Hippocampal formation (tissue), 2 donors: ENCODE measurements at regions not wholly inside any gene's neighbourhood (a gene's known extent, or its start where the extent isn't known, plus 50 kb on each side); places are given as distances from the start of the nearest gene placed in this dataset.

Experiments used
- DNase-seq, 2 donors: peaks; one replicate each; lab custom pipeline; 2025; lab: John Stamatoyannopoulos, UW

DNA sequence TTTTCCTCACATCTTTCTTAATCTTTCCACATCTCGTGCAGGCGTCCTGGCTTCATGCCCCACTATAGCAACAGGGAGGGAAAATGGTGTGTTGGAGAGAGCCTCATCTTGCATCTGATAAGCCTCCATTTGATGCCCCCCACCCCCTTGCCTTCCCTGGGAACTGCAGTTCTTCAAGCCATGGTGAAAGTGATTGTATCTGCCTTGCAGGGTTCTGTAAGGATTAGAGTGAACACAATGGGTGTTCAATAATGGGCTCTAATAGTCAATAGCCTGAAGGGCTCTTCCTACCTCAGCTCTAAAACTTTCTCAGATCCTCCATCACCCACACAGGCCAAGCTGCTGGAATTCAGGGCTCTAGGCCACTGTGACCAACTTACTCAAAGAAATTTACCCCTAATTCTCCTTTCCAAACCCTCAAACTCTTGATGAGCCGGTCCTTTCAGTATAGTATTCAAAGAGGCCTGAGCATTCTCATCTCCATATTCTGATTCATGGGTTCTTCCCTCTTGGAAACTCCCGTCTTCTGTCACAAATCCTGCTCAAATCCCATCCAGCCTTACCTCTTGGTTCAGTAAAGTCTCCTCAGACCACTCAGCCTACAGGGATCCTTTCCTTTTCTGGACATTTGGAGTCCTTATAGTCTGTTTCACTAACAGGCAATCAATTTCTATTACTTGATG is 128.3 kb upstream of the TRIM2 start:
- no peak for DNase-seq

DNA sequence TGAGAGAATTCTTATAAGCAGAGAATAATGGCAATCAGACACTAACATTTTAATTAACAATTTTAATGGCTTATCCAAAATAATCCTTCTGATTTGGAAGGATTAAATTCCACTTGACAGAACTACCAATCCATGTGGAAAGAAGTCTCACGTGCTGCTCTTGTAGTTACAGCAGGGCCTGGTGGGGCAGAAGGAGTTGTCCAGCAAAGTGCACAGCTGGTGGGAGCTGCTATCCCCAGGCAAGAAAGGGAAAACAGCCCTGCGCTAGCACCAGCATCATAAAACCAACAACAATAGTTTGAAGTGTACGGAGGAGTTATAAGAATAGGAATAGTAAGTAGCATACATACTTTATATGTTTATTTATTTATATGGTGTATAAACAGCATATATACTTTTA is 127.4 kb upstream of the TRIM2 start:
- DNase-seq, result no peak

DNA sequence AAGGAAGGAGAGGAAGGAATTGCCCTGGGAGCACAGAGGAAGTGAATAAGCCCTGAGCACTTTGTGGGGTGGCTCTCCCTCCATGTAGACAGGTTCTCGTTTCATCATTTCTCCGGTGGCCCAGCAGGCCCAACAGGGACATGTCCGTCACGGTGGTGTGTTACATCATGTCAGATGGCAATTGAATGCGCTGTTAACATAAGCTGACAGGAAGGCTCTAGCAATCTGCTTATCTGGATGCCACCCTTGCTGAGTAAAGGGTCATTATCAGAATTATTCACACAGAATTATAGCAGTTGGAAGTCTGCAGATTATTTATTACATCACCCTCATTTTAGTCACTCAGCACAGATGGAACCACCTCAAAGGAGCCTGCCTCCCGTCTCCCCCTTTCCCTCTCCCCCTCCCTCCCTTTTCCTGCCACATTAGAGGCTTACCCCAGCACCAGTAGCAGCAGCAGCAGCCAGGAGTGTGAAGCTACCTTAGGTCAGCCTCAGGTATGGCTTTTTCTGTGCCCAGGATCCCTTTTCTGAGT is 124.3 kb upstream of the TRIM2 start:
- DNase-seq, result peak in 1 of 2 donors; percentile 5

DNA sequence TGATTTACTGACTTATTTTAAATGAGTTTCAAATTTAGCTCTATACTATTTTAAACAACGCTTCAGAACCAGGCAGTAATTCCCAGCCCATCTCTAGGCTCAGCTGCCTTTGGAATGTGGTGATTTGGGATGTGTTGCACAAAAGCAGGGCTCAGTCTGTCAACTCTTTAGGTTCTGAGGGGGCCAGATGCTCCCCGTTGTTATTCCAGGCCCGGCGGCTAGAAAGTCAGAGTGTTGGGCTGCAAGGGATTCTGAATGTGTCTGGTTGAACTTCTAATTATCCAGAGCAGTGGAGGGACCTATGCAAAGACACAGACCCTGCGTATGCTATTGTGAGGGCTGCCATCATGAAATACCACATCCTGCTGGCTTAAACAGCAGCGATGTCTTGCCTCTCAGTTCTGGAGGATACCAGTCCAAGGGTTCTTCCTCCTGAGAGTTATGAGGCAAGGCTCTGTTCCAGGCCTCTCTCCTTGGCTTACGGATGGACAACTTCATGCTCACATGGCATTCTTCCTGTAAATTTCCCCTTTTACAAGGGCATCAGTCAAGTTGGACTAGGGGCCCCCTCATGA is 123.2 kb upstream of the TRIM2 start:
- DNase-seq, result no peak

DNA sequence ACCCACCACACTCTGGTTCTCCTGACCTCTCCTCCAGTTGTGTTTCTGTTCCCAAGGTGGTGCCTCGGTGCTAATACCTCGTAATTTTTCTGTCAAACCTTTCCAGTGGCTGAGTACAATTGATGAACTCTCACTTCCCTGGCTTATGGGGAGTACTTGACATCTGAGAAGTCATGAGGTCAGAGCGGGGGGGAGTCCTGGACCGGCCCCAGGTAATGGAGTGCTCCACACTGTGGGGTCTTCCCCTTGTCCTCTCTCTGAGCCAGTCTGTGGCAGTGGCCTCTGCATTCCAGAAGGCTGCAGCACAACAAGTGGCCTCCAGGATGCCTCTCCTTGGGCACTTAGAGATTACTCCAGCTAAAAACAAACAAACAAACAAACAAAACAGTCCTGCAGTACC is 122.5 kb upstream of the TRIM2 start:
- no peak for DNase-seq

DNA sequence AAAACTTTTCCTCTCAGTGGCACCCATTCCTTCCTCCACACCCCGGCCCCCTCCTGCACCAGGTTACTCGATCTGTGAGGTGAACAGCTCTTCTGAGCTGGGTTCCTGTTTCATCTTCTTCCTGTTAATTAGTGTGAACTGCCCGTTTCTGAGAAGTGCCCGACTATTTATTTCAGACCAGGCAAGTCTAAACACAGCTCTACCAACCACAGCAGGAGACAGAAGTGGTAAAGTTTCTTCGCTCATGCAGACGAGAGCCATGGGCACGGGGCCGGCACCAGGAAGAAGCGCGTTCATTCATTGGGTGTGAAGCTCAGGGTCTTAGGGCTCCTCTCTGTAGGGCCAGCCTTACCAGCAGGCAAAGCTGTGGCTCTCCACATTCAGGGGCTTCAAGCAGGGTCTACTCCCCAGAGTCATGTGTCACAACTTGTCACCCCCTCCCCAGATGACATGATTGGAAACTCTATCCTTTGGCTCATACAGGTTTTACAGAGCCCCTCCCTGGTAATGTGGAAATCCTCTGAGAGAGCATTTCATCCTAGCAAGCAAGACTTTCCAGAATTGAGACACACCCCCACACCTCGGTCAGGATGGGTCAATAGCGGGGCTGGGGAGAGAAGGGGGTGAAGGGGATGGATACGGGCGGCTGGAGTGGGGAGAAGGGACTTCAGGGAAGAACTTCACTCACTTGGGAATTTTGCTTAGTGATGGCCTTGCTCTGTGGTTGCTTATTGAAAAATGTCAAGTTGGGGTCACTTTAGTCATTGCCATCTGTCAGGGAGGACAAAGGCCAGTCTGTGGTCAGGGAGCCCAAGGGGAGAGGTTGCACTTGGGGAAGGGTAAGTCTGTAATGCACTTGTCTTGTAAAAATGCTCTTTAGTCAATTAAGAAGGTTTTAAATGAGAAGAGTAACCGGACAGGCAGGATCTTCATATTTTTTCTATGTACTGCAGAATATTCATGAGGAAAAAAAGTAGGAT is 121.6 kb upstream of the TRIM2 start:
- DNase-seq, result no peak

DNA sequence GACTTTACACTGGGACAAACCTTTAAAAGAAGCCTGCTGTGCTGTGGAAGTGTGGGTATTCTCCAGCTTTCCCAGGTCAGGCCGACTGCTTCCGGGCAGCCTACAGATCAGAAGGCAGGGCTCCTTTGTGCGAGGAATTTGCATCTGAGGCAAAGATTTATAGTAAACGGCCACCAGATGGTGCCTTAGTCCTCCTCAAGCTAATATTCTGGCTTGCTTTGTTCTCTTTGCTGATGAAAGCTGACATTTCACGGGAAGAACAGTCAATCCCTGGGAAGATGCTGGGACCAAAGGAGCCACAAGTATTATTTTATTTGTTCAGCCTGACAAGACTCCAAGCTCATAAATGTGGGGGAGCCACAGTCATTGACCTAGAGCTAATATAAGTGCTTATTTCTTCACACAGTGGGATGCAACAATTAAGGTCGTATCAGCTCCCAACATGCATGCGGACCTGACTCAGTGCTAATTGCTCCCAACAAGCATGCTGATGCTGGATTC is 120.7 kb upstream of the TRIM2 start:
- peak; percentile 74 to 90 for DNase-seq

DNA sequence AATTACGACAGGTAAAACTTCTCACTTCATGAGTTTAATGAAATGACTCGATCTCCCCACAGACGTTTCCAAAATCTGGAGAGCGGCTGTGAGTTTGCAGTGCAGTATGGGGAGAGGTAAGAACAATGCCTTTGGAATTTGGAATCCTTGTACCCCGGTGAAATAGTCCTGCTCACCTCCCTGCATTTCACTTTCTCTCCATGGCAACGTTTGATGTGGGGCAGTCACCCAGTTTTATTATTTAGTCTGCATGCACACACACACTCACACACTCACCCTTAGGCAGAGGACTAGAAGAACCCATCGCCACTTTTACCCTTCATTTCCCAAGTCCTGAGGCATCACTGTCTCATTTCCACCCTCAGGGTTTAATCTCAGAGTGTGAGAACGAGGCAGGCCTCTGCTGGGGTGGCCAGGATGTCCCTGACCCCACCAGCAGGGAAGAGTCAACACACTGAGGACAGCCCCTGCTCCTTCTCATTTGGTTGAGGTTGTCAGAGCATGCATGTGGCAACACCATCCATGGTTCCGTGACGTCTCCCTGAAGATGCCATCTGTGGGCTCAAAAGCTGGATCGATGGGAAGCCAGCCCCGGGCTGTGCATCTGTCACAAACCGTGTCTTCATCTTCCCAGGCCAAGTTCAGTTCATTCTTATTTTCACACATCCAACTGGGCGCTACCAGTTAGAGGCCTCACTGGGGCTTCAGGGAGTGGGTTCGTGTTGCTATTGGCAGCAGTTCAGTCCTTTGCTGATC is 119.8 kb upstream of the TRIM2 start:
- no peak for DNase-seq

DNA sequence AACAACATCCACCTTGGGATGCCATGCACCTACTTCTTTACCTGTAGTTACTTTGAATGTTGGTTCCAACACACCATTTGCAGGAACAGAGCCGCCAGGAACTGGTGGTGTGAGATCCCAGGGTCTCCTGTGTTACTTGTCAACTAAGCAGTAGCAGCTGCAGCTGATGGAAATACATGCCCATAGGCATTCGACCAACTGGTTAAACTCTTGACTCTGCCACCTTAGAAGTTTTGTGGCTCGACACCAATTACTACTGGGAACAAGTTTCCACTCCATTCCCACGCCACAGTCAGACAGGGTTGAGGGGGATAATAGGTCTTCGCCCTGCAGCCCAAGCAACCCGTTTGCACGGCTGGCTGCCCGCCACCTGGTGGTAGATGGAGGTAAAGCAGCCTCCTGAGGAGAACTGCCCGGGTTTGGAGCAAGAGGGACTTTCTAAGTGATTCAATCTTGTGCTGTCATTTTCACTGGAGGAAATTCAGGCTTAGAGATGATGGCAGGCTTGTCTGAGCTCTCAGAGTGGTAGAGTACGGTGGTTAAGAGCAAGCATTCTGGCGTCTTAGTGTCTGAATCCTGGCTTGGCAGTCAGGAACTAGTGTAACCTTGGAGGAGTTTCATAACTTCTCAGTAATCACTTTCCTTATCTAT is 119.1 kb upstream of the TRIM2 start:
- peak; percentile 49 to 70 for DNase-seq

DNA sequence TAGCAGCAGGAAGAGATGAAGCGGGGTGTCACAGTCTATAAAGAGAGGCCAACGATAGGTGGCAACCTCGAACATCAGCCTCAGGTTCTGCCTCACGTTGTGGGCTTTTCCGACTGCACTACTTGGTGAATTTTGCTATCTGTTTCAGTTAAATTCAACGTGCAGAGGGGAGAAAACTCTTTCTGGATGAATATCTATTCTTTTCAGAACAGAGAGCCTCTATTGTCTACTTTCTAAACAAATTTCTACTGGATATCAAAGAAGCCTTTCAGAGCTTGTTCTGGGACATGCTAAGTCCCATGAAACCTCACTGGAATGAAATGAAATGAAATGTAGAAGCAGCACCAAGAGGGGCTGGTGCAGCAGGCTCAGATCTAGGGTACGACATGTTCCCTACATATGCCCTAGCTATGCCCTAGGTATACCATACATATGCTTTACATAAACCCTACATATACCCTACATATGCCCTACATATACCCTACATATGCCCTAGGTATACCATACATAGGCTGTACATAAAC is 116.5 kb upstream of the TRIM2 start:
- DNase-seq, result peak; percentile 26 to 78

DNA sequence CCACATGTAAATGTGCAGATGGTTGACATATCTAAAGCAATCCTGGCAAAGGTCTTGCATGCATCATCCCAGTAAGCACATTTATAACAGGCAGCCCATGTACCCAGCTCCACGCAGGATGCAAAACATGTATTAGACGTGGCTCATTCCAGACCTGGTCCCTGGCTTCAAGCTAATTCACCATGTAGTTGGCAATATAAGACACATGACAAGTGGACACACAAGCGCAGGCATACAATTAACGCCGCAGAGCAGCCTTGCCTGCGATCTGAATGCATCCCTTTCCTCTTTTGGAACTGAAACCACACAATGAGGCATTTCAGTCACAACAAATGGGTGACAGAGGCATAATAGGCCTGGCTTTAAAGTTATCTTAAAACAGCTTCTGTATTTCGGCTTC is 114.5 kb upstream of the TRIM2 start:
- peak; percentile 9 to 56 for DNase-seq

DNA sequence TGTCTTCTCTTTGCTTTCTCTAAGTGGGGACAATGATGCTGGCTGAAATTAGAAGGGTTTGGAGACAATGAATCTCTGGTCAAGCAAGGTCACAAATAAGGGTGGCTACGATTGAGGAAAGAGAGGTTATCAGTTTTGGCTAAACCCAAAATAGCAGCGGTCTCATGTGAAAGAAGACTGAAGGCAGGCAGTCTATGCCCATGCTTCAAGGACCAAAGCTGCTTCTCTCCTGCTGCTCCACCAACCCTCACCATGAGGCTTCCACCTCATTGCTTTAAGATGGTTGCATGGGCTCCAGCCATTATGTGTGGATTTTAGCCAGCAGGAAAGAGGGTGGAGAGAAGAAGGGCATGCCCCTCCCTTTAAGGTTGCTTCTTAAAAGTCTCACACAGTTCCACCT is 114.1 kb upstream of the TRIM2 start:
- DNase-seq, result no peak

DNA sequence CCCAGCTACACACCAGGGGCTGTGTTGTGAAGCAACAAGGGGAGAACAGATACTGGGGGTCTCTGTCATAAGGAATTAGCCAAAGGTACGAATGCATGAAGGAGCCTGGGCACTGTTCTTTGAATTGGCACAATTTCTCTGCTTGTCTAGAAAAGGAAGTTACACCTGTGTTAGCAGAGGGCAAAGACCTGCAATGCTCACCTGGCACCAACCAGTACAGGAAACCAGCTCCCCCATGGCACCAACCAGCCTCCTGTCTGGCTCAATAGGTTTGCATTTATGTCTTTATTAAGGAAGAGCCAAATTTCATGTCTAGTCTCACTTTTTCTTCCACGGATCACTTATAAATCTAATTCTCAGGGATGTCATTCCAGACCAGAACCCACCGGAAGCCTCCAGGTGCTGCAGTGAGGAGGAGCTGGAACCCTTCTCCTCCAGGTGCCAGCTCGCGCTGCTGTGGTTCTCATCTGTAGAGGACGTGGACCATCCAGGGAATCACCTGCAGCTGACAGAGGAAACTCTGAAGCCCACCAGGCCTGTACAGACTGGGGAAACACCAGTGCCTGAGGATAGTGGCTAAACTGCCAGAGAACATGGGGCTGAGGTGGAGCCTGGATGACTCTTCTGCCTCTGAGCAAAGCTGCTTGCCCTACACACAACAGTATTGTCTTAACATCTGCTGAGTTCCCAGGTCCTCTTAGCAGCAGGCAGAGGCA is 113.4 kb upstream of the TRIM2 start:
- no peak for DNase-seq

DNA sequence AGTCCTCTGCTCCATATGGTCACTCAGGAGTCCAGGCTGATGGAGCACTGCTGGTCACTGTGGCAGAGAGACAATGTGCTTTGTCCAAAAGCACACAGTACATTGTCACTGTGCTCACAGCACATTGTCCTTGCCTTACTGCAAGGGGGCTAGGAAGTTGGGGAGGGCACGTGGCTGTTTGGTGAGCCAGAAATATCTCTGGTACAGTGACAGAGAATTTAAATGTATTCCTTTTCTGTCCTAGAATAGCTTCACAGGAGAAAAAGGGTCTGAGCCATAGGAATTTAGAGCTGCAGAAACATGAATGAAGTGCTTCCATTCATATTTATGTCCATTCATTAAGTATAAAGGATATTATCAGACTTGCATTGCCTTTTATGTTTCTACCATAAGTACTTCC is 110.8 kb upstream of the TRIM2 start:
- DNase-seq, result no peak

DNA sequence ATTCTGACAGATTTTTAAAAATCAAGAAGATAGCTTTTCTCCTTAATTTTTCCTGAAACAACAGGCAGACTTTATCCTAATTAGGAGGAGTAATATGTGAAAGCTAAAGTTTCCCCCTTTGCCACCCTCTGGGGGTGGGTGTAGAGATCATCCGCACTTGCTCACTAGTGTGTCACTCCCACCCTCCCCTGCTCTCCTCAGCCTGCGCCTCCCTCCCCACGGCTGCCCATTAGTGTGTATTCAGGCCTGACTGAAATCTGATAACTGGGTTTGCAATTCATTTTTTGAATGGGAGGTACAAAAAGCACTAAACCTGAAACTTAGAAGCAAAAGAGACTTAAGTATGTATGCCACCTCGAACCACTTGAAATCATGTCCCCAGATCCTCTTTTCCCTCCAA is 110.4 kb upstream of the TRIM2 start:
- no peak for DNase-seq

DNA sequence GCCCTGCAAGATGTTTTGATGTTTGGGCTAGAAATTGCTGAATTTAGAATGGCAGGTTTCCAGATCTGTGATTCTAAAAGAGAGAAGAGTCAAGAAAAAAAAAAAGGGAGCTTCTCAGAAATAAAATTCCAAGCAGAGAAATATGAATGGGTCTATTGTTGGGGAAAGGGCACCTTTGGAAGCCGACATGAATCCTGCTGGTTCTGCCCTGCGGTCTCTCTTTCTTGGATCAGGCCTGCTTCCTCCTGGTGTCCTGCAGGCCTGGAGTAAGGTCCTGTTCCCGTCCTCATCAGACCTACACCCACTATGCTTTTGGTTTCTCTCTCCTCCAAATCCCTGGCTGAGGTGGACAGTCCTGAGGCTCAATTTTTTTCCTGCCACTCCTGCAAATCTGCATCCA is 109.8 kb upstream of the TRIM2 start:
- DNase-seq, result no peak

DNA sequence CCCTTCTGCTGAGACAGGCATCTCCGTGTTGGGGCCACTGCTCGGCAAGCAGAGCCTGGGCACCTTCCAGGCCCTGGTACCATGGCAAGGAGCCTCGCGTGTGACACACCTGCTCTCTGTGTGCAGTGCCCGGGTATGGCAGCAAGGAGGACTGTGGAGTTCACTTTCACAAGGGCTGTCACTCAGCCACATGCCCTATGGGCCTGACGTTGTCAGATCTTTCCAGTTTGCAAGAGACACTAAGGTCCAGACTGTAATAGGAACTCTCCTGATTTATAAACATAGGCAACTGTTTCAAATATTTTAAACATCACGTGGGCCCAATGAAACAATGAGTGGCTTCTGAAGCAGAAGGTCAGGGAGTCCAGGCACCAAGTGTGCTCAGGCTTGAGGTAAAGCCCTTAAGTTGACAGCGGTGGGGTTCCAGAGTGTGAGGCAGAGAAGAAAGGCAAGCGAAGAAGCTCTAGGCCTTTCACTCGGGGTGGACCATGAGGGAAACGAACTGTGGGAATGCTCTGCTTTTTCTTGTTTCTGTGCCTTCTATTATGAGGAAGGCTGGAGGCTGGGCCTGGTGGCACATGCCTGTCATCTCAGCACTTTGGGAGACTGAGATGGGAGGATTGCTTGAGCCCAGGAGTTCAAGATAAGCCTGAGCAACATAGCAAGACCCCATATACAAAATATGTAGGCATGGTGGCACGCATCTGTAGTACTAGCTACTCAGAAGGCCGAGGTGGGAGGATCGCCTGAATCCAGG is 108.6 kb upstream of the TRIM2 start:
- no peak for DNase-seq

DNA sequence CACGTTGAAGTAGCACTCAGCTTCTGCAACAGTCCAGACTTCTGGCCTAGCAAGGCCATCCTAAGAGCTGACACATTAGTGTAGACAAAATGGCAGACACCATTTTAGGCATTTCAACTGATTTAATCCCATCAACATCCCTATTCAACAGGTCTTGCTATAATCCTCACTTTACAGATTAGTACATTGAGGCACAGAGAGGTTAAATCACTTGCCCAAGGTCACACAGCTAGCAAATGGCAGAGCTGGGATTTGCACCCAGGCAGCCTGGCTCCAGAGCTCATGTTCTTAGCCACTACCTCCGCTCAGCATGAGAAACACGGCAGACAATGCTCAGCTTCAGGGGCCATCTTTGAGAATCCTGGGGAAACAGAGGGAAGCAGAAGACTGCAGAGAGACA is 107.9 kb upstream of the TRIM2 start:
- DNase-seq, result no peak

DNA sequence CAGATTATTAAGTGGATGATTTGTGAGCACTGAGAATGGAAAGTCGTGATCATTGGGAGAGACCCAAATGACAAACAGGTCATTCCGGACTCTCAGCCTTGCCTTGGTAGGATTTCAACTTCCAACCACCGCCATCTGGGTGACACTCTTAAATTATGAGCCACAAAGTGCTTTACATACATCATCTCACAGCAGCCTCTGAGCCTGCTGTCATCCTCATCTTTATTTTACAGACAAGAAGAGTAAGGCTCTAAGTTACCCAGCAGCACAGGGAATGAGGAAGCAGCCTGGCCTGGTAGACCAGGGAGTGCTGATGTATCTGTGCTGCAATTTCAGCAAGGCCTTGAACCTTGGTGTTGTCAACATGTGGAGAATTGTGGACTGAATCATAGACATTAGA is 105.8 kb upstream of the TRIM2 start:
- DNase-seq, result no peak
